Hindlimb muscle (tissue), 1 donor: ENCODE measurements at regions not wholly inside any gene's neighbourhood (a gene's known extent, or its start where the extent isn't known, plus 50 kb on each side); places are given as distances from the start of the nearest gene placed in this dataset.
"Not testable (repeated sequence)": the region's sequence is repeated elsewhere in the genome, so short reads cannot be mapped to it uniquely, and the experiment has no call there.

ENCODE experiments used
- DNase-seq: peaks from one replicate; pipeline ENCODE4 v3.0.0-alpha.2; 2013

- DNase-seq: no peak
Observed at GRCh38 chr17:71803656-71804284, 317.1 kb upstream of the SOX9 start.

GRCh38 chr17:71809537-71809936 lies 311.3 kb upstream of the SOX9 start:
- DNase-seq: no peak

DNA sequence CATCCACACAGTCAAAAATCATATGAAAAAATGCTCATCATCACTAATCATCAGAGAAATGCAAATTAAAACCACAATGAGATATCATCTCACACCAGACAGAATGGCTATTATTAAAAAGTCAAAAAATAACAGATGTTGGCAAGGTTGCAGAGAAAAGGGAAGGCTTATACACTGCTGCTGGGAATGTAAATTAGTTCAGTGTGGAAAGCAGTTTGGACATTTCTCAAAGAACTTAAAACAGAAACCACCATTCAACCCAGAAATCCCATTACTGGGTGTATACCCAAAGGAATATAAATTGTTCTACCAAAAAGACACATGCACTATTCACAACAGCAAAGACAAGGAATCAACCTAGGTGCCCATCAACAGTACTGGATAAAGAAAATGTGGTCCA lies 307.0 kb upstream of the SOX9 start:
- not testable (repeated sequence) for DNase-seq

GRCh38 chr17:71821511-71821910 lies 299.3 kb upstream of the SOX9 start:
- DNase-seq: no peak

GRCh38 chr17:71824671-71825070 lies 296.1 kb upstream of the SOX9 start:
- no peak for DNase-seq

GRCh38 chr17:71825687-71826086 lies 295.1 kb upstream of the SOX9 start:
- DNase-seq: no peak

DNA sequence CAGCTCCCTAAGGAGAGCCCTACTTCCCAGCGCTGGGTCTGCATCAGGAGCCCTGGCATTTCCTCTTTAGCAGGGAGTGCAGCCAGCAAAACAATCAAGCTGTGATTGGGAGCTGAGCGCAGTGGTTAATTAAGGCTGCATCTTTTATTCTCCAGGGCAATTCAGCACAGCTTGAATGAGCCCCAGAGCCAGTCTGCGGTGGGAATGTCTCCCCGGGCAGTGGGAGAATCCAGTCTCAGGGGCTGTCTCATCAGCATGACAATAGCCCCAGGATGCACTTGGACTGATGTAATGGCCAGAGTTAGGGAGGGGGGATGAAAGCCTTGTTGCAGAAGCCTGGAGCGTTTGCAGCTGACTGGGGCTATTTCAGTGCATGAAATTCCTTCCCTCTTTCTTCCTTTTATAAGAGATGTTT lies 292.6 kb upstream of the SOX9 start:
- DNase-seq: no peak

GRCh38 chr17:71830866-71831265 lies 290.0 kb upstream of the SOX9 start:
- DNase-seq: no peak

DNA sequence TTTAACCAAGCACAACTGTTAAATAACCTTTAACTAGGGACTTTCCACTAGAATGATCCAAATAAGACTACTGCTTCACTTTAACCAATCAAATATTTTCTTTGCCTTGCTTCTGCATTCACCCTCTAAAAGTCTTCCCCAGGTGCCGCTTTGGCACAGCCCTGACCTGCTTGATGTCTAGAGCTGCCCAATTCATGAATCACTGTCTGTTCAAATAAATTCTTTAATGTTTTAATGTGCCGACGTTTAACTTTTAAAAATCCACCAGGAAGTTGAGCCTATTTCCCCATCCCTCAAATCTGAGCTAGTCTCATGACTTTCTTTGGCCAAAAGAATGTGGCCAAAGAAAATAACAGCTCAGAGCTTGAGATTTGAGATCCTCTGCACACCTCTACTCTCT lies 277.8 kb upstream of the SOX9 start:
- no peak for DNase-seq

DNA sequence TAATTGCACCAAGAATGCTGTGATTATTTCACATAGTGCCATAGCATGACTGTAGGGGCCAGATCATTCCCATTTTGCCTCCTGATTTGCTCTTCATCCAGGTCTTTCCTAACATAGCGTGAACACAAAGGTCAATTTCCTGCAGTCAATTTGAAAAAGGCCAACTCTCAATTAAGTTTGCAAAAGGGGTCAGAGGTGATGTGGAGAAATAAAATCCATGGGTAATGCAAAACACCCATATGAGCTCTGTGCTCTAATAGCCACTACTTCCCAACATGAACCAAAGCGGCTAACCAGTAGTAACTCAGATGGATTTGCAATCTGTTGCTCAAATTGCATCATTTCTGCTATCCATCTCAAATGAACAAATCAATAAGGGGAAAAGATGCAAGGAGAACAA lies 275.5 kb upstream of the SOX9 start:
- DNase-seq: no peak

- no peak for DNase-seq
Observed at GRCh38 chr17:71846561-71847110, 274.2 kb upstream of the SOX9 start.

DNA sequence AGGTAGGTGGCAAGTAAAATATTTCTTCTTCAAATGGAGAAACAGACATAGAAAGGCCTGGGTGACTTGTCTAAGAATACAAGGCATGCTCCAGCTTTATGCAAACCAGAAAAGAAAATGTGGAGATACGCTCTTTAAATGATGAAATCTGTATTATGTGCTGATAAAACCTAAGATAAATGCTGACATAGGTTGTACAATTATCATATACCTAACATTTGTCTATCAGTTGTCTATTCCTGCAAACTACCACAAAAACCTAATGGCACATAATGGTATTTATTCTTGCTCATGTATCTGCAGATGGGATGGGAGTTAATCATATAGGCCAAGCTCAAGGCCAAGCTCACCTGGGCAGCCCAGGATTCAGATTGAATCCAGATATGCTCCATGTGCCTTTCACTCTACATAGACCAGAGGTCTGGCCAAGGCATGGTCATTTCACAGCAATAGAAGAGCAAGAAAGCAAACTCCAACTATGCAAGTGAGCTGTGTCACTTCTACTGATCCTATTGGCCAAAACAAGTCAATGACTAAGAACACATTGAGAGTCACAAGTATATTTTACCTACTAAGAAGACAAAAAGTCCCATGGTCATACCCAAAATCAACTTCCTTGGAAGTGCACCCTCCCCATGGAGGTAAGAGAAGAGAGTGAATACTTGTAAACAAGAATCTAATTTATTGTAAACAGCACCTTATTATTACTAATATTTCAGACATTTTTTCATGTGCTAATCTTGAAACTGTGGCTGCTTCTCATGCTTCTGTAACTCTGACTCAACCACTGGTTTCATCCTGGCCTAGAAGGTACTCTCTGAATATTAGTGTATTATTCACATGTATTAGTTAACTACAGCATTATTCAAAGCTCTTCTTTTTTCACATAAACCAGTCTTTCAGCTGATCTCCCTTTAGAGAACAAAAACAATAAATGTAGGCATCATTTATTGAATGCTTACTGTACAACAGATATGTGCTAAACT lies 270.7 kb upstream of the SOX9 start:
- DNase-seq: no peak

GRCh38 chr17:71850812-71851211 lies 270.0 kb upstream of the SOX9 start:
- no peak for DNase-seq

DNA sequence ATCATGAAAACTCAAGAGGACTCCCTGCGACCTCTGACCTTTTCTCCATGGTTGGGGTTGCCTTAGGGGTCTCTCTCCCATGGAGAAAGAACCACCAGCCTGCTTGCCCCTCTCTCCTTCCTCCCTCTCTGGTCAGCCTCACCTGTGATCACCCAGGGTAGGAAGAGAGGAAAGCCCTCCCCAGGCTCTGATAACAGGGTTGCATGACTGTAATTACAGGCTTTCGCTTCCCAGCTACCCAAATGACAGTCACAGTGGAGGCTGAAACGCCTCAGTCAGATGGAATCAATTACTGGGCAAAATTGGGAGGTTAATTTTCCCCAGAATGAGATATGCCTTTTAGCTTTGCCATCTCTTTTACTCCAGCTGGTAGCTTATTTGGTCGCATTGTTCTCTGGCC lies 265.8 kb upstream of the SOX9 start:
- no peak for DNase-seq

DNA sequence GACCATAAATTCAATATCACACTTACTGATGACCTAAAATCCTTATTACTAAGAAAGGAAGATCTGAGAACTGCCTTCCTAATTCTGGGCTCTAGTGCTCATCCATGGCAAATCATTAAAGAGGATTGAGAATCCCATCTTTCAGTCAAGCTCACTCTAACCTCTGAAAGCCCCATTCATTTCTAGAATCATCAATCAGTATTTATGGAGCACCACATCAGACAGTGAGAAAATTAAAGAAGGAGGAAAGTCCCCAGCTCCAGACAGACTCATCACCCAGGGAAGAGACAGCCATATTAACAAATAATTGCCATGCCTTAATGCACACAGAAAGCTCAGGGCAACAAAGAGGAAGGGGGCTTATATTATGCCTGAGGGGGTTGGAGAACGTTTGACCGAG lies 256.1 kb upstream of the SOX9 start:
- DNase-seq: no peak

DNA sequence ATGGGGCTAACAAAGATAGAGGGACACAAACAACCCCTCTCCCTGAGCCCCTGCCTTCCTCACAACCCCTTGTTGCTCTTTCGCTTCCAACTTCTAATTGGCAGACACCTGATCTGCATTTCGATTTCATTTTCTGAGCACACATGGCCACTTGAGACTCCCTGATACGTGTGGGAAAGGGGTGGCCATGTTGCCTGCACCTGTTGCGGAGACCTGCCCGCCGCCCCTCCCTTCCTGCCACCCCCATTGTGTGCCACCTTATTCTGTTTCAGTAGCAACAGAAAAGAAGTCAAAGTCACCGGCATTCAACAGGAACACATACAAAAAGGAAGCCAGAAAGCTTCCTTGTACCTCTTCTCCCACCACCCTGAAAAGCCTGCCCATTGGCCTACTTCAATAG lies 254.7 kb upstream of the SOX9 start:
- no peak for DNase-seq

DNA sequence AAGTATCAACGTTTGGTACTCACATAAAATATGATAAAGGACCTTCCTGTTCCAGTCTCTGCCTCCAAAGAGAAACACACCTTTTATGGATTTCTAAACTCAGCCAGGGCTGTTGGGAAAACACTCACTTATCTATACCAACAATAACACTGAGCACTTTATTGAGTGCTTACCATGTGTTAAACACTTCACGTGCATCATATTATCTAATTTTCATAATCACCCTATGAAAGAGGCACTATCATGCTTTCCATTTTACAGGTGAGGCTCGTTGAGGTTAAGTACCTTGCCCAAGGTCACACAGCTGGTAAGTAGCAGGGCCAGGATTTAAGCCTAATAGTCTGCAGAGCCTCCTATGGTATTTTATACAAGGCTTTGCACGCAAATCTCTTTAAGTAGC lies 251.5 kb upstream of the SOX9 start:
- DNase-seq: no peak

- no peak for DNase-seq
Observed at GRCh38 chr17:71869841-71870545, 250.8 kb upstream of the SOX9 start.

DNA sequence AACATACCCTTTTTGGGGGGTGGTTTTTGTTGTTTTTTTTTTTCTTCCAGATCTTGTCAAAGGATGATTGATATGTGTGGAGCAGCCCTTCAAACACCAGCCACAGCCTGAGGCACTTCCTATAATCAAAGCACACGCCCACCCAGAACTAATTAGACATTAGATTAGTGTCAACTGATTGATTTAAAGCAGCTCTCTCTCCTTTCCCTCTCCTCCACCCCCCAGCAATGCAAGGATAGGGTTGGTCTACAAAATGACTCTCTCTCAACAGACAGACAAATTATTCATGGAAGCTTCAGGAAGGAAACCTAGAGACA lies 250.3 kb upstream of the SOX9 start:
- no peak for DNase-seq

GRCh38 chr17:71872843-71873485 lies 247.9 kb upstream of the SOX9 start:
- DNase-seq: peak; percentile 54

- DNase-seq: not testable (repeated sequence)
Observed at GRCh38 chr17:71874773-71875172, 246.0 kb upstream of the SOX9 start.

DNA sequence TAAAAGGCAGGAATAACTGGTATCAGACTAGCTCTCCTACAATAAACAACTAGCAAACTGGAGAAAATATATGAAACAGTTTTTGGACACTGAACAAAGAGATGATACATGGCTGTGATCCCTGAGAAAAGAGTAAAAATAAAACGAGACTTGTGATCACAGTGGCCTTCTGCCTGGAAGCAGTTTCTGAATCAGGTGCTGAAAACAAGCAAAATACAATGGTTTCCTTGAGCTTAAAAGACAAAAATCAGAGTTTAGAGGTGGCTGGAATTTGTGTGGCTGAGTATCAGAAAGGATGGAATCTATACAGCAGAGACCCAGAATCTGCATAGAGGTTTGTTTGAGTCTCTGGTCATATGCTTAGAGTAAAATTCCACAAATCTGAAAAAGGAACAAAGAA lies 242.5 kb upstream of the SOX9 start:
- no peak for DNase-seq

- DNase-seq: no peak
Observed at GRCh38 chr17:71878998-71879397, 241.8 kb upstream of the SOX9 start.
